Lung microvascular endothelial cell (primary cell): ENCODE measurements at regions not wholly inside any gene's neighbourhood (a gene's known extent, or its start where the extent isn't known, plus 50 kb on each side); places are given as distances from the start of the nearest gene placed in this dataset.
"Not testable (repeated sequence)": the region's sequence is repeated elsewhere in the genome, so short reads cannot be mapped to it uniquely, and the experiment has no call there.

Experiments used
- DNase-seq, 2 donors: peaks; one replicate each; pipeline versions ENCODE4 v3.0.0 to v3.0.0-alpha.2; 2010; ENCODE audit warnings: low read depth in 2 of 2

DNA sequence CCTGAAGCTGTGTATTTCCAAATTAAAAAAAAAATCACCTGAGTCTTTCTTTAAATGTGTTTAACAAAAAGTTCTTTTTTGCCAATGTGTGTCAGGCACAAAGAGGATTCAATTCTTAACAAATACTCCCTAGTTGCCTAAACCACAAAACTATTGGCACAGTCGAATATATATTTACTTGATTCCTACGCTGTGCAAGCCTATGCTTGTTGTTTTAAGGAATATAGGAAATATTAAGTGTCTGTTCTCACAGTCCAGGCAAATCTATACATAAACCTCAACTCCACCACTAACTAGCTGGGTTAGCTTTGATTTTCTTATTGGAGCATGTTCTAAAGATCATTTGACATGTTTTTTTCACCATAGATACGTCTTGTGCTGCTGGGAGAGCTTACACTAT is 571.0 kb downstream of the PYDC2 start:
- no peak for DNase-seq

DNA sequence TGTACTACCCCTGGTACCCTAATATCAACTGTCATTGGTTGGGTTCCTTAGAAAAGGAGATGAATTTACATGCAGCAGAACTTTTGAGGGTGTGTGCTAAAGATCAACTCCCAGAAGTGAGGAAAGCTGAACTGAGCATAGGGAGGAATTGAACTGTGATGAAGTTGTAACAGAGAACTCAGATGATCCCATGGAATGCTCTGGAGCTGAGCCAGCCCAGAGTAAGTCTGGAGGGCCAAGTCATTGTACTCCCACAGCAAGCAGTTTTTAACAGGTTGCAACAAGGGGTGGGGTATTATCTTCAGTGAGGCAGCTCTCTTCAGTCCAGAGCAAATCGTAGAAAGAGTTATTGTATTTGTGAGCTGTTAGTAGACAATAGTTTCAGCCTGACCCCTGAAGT is 572.3 kb downstream of the PYDC2 start:
- DNase-seq: no peak

DNA sequence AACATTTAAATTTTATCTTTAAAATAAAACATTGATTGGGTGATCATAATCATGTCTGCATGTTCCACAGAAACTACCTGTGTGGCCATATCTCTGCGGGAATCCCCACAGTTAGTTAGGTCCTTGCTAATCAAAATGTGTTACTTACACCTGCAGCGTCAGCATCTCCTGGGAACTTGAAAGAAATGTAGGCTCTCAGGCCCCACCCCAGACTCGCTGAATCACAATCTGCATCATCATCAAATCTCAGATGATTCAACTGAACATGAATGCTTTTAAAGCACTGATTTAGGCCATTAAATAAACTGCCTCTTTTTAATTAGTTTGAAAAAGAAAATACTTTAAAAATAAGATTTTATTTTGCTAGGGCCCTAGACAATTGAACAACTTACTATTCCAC is 577.8 kb downstream of the PYDC2 start:
- DNase-seq: no peak

GRCh38 chr3:192039593-192039992 is 578.6 kb downstream of the PYDC2 start:
- no peak for DNase-seq

- no peak for DNase-seq
These were observed 579.5 kb downstream of the PYDC2 start for GRCh38 chr3:192040282-192041043.

- no peak for DNase-seq
These were observed 581.2 kb downstream of the PYDC2 start for GRCh38 chr3:192042116-192042515.

GRCh38 chr3:192054881-192055280 is 593.9 kb downstream of the PYDC2 start:
- DNase-seq: peak; percentile 36 to 73

GRCh38 chr3:192055946-192056345 is 595.0 kb downstream of the PYDC2 start:
- DNase-seq: peak in 1 of 2 donors; percentile 58

- DNase-seq: peak in 1 of 2 donors; percentile 57
These were observed 596.3 kb downstream of the PYDC2 start for GRCh38 chr3:192057261-192057660.

- no peak for DNase-seq
These were observed 599.3 kb downstream of the PYDC2 start for GRCh38 chr3:192060160-192060781.

- DNase-seq: no peak
These were observed 600.5 kb downstream of the PYDC2 start for GRCh38 chr3:192061426-192061825.

DNA sequence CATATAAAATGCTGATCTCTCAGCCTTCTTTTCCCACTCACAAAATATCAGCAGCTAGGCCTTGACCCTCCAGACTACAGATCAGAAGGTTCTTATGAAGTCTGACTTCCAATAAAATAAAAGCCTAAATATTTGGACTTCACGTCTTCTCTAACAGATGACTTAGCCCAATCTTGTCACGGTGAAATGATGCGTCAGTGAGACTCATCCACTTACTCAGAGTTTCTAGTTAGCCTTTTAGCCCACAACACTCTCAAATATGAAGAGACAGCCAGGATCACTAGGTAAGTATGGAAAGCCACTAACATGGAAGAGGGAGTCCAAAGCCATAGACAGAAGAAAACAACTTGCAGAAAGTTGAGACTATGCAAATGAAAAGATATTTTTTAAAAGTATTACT is 601.2 kb downstream of the PYDC2 start:
- DNase-seq: no peak

DNA sequence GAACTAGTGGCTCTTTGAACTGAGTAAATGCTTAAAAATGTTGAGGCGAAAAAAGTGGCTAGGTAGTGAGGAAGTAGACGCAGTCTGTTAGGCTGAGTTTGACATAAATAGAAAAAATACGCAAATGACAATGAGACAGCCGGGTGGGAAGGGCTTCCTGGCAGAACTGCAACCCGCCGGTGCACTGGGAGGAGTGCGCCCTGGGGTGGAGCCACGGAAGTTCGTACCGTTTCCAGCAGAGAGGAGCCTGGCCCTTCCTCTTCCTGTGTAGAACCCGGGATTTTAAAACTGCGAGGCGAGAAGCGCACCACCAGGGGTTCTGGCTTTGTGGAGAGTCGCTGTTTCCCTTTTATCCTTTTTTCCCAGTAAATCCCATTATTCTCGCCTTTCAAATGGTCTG is 602.6 kb downstream of the PYDC2 start:
- peak; percentile 56 to 85 for DNase-seq

GRCh38 chr3:192064959-192065358 is 604.0 kb downstream of the PYDC2 start:
- no peak for DNase-seq

DNA sequence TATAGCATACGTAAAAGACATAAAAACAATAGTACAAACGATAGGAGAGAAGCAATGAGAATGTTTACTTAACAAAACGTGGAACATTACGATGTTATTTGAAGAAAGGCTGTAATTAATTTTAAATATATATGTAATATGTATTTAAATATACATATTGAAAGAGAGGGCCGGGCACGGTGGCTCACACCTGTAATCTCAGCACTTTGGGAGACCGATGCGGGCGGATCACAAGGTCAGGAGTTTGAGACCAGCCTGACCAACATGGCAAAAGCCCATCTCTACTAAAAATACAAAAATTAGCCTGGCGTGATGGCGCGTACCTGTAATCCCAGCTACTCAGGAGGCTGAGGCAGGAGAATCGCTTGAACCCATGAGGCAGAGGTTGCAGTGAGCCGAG is 605.3 kb downstream of the PYDC2 start:
- not testable (repeated sequence) for DNase-seq

DNA sequence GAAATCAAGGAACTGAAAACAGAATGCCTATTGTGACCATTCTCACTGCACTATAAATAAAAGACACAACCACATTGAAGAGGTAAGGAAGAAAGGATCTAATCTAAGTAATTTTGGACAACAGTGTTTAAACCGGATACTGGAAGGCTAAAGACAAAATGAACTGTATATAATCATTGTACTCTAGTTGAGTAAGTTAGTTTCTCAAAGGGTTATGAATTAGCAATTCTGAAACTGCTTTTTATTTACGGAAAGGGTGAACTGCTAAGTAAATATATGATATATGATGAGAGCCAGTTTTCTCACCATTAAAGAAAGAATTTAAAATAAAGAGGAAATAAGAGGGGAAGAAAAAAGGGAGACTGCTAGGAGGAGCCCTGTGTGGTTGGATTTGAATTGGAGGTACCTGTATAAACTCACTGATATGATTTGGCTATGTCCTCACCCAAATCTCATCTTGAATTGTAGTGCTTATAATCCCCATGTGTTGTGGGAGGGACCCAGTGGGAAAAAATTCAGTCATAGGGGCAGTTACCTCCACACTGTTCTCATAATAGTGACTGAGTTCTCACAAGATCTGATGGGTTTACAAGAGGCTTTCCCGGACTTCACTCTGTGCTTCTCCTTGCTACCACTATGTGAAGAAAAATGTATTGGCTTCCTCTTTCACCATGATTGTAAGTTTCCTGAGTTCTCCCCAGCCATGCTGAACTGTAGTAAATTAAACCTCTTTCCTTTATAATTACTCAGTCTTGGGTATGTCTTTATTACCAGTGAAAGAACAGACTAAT is 607.7 kb downstream of the PYDC2 start:
- DNase-seq: no peak

- DNase-seq: no peak
These were observed 617.0 kb downstream of the PYDC2 start for GRCh38 chr3:192077795-192078497.

DNA sequence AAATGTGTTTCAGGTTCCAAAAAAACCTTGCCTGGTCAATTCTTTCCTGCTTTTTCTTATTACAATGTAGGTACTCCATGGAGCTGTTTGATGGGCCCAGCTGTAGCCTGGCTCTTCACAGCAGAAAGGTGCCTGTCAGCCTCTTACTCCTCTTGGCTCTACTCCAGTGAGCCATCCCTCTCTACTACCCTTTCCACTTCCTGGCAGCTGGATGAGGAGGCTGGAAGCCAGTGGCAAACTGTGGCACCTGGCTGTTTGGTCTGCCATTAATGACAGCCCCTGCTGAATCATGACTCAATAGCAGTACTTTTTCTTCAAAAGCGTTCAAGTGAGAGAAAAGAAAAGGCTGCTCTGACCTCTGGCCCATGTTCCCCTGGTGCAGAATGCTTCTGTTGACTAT is 618.1 kb downstream of the PYDC2 start:
- no peak for DNase-seq

DNA sequence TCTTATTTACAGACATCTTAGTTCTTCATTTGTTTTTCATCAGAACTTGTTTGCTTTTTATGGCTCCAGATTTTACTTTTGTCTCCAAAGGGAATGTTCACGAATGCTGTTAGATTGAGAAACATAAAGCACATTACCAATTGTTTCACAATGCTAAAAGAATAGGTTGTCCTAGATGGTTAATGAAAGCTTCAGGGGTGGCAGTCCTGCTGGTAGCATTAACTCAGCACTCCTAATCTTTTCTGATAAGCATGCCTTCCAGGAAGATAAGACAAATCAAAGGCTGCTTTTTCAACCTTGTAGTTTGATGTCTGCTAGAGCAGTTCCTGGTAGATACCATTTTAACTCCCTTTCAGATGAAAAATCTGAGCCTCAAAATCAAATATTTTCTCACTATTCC is 619.4 kb downstream of the PYDC2 start:
- DNase-seq: no peak

GRCh38 chr3:192082730-192083660 is 622.0 kb downstream of the PYDC2 start:
- DNase-seq: no peak
